GM18907 (cell line): ENCODE measurements at regions not wholly inside any gene's neighbourhood (a gene's known extent, or its start where the extent isn't known, plus 50 kb on each side); places are given as distances from the start of the nearest gene placed in this dataset.
"Not testable (repeated sequence)": the region's sequence is repeated elsewhere in the genome, so short reads cannot be mapped to it uniquely, and the experiment has no call there.

ENCODE experiments used
- ATAC-seq: cut with Tn5 transposase; IDR thresholded peaks from one replicate; pipeline ENCODE4 v1.9.1; 2021; ENCODE audit warnings: mild to moderate bottlenecking, moderate library complexity; ENCODE audit not compliant: unreplicated experiment

GRCh38 chr10:42533866-42534265, 104.5 kb downstream of the ZNF33B start:
- not testable (repeated sequence) for ATAC-seq

DNA sequence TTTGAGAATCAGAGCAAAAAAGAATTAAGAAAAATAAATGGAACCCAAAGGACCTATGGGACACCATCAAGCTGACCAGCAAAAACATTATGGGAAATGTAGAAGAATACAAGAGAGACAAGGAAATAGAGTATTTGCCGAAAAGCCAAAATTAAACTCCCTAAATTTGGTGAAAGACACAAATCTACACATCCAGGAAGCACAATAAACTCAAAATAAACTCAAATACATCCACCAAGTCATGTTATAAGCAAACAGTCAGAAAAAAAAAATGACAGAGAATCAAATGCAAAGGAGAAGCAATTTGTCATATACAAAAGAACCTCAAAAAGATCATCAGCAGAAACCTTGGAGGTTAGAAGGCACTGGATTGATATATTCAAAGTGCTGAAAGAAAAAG, 105.4 kb downstream of the ZNF33B start:
- no peak for ATAC-seq

DNA sequence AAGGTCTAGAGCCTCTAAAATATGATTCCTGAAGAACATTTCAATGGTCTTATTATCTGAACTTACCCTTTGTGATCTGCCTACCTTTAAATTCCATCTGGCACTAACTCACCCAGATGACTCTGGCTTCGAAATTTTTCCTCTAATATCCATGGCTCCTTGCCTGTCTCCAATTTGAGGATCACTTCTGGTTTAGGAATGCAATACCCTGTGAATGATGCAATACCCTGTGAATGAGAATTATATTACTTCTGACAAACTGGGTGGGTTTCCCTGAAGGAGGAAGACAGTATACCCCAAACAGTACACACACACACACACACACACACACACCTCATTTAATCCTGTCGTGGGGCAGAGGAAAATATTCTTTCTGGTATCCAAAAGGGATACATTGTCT, 115.3 kb downstream of the ZNF33B start:
- no peak for ATAC-seq

DNA sequence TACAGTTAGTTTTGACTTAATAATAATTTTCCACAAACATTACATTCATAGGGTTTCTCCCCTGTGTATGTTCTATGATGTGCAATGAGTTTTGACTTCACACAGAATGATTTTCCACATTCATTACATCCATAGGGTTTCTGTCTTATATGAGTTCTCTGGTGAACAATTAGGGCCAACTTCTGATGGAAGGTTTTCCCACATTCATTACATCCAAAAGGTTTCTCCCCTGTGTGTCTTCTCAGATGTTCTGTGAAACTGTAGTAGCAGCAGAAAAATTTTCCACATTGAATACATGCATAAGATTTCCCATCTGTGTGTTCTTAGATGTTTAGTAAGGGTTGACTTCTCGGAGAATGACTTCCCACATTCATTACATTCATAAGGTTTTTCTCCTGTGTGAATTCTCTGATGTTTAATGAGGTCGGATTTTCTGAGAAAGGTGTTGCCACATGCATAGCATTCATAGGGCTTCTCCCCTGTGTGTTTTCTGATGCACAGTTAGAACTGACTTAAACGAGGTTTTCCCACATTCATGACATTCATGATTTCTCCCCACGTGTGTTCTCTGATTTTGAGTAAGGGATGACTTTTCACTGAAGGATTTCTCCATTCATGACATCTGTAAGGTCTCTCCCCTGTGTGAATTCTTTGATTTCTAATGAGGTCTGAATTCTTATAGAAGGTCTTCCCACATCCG, 118.5 kb downstream of the ZNF33B start:
- no peak for ATAC-seq

GRCh38 chr10:42519079-42519478, 119.3 kb downstream of the ZNF33B start:
- ATAC-seq = no peak

DNA sequence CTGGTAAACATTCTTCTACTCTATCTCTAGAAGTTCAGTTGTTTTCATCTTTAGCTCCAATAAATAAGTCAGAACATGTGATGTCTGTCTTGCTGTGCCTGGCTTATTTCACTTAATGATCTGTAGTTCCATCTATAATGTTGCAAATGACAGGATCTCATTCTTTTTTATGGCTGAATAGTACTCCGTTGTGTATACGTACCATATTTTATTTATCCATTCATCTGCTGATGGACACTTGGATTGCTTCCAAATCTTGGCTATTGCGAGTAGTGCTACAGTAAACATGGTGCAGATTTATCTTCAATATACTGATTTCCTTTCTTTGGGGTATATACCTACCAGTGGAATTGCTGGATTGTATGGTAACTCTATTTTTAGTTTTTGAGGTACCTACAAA, 124.4 kb downstream of the ZNF33B start:
- no peak for ATAC-seq

DNA sequence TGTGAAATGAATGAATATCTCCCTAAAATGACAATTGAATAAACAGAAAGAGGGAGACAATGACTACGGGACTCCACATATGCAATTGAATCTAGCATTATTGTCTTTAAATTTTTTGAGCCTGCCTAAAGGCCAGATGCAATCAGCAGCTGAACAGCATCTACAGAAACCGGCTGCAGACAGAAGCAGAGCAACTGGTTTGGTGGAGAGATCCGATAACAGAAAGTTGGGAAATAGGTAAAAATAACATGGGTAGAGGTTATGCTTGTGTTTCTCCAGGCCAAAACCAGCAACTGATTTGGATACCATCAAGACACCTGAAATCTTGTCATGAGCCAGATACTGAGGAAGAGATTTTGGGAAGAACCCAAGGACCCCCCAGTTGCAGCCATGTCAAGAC, 146.6 kb downstream of the ZNF33B start:
- ATAC-seq = no peak

DNA sequence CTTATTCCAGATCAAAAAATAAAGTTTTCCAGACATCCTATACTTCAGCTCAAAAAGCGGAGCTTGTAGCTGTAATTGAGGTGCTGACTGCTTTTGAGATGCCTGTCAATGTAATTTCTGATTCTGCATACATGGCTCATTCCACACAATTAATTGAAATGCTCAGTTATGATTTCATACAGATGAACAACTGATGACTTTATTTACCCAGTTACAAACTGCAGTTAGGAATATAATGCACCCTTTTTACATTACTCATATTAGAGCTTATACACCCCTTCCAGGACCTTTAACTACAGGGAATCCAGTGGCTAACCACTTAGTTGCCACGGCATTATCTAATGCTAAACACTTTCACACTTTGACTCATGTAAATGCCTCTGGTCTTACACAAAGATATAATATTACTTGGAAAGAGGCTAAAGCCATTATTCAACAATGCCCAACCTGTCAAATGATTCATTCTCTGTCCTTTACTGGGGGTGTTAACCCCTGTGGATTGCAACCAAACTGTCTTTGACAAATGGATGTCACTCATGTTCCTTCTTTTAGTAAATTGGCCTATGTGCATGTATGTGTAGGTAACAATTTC, 147.3 kb downstream of the ZNF33B start:
- no peak for ATAC-seq

DNA sequence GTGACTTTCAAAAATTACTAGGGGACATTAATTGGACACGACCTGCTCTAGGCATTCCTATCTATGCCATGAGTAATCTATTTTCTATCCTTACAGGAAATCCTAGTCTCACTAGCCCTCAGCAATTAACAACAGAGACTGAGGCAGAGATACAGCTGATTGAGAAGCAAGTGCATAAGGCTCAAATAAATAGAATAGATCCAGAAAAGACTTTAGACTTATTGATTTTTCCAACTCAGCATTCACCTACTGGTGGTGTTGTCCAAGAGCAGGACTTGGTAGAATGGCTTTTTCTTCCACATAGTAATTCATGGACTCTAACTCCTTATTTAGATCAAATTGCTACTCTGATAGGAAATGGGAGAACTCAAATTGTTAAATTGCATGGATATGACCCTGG, 148.0 kb downstream of the ZNF33B start:
- ATAC-seq = no peak

DNA sequence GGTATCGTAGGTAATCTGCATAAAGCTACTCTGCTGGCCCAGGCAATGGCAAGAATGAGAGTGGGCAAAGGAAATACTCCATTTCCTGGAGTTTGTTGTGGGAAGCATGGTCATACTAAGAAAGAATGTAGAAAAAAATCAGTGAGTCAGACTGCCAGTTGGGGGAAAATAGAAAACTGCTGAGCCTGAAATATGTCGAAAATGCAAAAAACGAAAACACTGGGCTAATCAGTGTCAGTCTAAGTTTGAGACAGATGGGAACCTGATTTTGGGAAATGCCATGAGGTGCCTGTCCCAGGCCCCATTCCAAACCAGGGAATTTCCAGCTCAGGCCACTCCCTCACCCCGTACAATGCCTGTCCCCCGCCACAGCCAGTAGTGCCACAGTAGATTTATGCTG, 150.0 kb downstream of the ZNF33B start:
- ATAC-seq = no peak

DNA sequence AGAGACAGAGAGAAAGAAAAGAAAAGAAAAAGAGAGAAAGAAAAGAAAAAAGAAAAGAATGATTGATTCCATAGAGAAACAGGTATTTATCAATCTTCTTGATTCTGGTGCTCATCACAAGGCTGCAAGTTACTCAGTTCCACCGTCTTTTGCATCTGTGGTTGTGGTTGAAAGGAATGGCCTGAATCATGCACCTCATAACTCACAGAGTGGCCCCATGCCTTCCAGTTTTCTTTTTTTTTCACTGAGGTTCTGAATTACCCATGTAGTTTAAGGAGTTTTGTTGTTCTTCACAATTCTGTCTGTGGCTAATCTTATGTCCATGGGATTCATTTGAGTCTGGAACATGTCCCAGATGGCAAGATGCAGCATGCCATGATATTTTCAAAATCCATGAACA, 156.0 kb downstream of the ZNF33B start:
- no peak for ATAC-seq

DNA sequence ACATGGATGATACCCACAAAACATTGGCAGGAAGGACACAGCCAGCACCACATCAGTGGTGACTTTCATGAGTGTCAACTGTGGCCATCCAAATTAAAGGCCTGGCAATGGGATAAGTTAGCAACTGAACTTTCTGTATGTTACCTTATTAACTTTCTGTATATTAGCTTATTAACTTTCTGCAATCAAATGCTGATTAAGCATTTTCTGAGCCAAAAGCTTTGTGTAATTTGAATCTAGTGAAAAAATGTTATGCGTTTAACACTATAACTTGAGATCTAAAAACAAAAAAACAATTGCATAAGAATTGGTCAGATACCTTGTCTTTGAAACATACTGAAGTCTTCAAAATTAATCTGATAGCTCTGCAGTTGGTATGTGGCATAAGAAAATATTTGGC, 159.3 kb downstream of the ZNF33B start:
- no peak for ATAC-seq

- ATAC-seq = no peak
Measured at GRCh38 chr10:42477170-42477569, 161.2 kb downstream of the ZNF33B start.

- no peak for ATAC-seq
Measured at GRCh38 chr10:42476101-42476500, 162.3 kb downstream of the ZNF33B start.

GRCh38 chr10:42475168-42476098, 162.9 kb downstream of the ZNF33B start:
- no peak for ATAC-seq

DNA sequence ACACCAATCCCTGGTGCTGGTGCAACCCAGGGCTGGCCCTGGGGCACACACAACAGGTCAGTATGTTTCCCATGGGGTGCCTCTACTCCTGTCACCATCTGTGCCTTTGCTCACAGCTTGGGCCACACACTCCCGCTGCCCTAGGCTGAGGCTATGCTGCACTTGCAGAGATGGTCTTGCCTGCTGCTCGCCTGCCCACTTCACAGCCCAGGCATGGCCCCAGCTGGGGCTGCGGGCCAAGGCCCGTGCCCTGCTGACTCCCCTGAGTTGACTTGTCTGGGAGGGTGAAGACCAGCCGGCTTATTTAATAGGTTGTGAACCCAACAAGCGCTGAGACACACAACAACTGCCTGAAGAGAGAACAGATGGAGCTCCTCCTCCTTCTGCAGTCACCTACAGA, 184.1 kb downstream of the ZNF33B start:
- ATAC-seq = no peak

GRCh38 chr10:42431095-42431494, 207.3 kb downstream of the ZNF33B start:
- no peak for ATAC-seq

GRCh38 chr10:42428534-42428933, 209.8 kb downstream of the ZNF33B start:
- ATAC-seq = no peak

- no peak for ATAC-seq
Measured at GRCh38 chr10:42422911-42423310, 215.5 kb downstream of the ZNF33B start.

DNA sequence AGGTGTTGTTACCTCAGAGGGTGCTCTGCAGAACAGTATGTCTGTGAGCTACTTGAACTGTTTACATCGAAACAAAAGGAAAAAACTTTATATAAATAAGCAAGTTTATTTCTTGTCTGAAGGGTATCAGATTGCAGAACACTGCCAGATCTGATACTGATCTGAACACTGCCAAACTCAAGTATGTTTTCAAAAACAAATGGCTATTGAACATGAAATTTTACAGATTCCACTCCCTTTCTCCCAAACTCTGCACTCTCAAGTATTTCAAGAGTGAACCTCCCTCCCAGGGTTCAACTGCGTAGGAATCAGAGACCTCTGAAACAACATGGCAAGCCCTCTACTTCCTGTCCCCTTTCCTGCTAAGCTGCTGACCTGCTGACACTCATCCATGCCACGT, 216.6 kb downstream of the ZNF33B start:
- ATAC-seq = no peak

DNA sequence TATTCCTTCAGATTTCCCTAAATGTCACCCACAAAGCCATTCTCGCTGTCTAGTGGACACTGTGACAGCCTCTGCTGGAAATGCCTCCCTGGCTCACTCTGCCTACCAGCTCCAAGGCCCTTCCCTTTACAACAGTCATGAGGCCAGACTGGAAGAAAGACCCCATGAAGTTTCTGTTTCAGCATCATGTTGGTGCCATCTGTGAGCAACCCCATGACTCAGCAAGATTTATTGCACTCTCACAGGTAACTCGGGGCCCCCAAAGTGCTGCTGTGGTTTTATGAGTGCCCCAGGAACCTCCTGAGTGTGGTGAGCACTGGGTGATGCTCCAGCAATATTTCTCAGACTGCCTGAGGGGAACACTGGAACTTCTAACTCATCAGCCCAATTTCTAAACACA, 218.6 kb downstream of the ZNF33B start:
- ATAC-seq = no peak
